ENCODE measurements at regions not wholly inside any gene's neighbourhood (a gene's known extent, or its start where the extent isn't known, plus 50 kb on each side); places are given as distances from the start of the nearest gene placed in this dataset.
"Not testable (repeated sequence)": the region's sequence is repeated elsewhere in the genome, so short reads cannot be mapped to it uniquely, and the experiment has no call there.

DNA sequence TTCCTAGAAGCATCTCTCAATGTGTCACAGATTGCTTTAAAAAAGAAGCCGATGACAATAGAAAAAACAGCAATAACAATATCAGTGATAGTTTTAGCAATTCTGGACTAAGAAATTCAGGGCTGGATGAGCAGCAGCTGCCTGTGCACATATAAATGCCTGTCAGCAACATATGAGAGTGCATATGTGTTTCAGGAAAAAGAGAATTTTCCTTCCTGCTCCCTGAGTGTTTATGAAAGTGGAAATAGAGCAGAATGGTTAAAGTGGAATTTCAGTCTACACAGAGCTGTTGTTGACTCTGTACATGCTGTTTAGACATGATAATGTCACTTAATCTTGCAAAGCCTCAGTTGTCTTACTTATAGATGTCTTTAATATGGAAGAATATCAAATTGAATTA is 164.4 kb upstream of the PCDH7 start:
- Histone ChIP-seq H3K9me3 (no peaks in the 10 kb centered on the region), H3K4me1 (no peaks in the 10 kb centered on the region), H3K27ac (no peak overlapping the region), H3K36me3 (no peaks in the 10 kb centered on the region), H3K4me3 (no peak overlapping the region), H3K27me3 (no peaks in the 10 kb centered on the region)
- TF ChIP-seq POLR2A (IDR thresholded peaks at IDR 0.05): no peak
- TF ChIP-seq, protein P1, sequence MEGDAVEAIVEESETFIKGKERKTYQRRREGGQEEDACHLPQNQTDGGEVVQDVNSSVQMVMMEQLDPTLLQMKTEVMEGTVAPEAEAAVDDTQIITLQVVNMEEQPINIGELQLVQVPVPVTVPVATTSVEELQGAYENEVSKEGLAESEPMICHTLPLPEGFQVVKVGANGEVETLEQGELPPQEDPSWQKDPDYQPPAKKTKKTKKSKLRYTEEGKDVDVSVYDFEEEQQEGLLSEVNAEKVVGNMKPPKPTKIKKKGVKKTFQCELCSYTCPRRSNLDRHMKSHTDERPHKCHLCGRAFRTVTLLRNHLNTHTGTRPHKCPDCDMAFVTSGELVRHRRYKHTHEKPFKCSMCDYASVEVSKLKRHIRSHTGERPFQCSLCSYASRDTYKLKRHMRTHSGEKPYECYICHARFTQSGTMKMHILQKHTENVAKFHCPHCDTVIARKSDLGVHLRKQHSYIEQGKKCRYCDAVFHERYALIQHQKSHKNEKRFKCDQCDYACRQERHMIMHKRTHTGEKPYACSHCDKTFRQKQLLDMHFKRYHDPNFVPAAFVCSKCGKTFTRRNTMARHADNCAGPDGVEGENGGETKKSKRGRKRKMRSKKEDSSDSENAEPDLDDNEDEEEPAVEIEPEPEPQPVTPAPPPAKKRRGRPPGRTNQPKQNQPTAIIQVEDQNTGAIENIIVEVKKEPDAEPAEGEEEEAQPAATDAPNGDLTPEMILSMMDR (IDR thresholded peaks at IDR 0.05): no peak
- no peak for DNase-seq

GRCh38 chr4:30559481-30559880 is 160.7 kb upstream of the PCDH7 start:
- H3K27ac ChIP-seq: no peak overlapping the region
- no peaks in the 10 kb centered on the region for H3K36me3 ChIP-seq
- no peaks in the 10 kb centered on the region for H3K9me3 ChIP-seq
- DNase-seq: no peak
- TF ChIP-seq, protein P1 (IDR thresholded peaks at IDR 0.05): no peak
- TF ChIP-seq POLR2A (IDR thresholded peaks at IDR 0.05): no peak
- H3K4me1 ChIP-seq: no peaks in the 10 kb centered on the region
- no peaks in the 10 kb centered on the region for H3K27me3 ChIP-seq
- H3K4me3 ChIP-seq: no peak overlapping the region

GRCh38 chr4:30586850-30587249 is 133.3 kb upstream of the PCDH7 start:
- no peak overlapping the region for H3K27ac ChIP-seq
- H3K9me3 ChIP-seq: no peaks in the 10 kb centered on the region
- H3K4me3 ChIP-seq: no peak overlapping the region
- TF ChIP-seq POLR2A (IDR thresholded peaks at IDR 0.05): no peak
- TF ChIP-seq, protein P1 (IDR thresholded peaks at IDR 0.05): no peak
- DNase-seq: no peak
- no peaks in the 10 kb centered on the region for H3K4me1 ChIP-seq
- H3K36me3 ChIP-seq: no peaks in the 10 kb centered on the region
- no peaks in the 10 kb centered on the region for H3K27me3 ChIP-seq

- not testable (repeated sequence) for H3K27ac ChIP-seq, H3K27me3 ChIP-seq, H3K36me3 ChIP-seq, DNase-seq, H3K9me3 ChIP-seq, H3K4me3 ChIP-seq, H3K4me1 ChIP-seq
These were observed 130.5 kb upstream of the PCDH7 start for GRCh38 chr4:30589669-30590068.

DNA sequence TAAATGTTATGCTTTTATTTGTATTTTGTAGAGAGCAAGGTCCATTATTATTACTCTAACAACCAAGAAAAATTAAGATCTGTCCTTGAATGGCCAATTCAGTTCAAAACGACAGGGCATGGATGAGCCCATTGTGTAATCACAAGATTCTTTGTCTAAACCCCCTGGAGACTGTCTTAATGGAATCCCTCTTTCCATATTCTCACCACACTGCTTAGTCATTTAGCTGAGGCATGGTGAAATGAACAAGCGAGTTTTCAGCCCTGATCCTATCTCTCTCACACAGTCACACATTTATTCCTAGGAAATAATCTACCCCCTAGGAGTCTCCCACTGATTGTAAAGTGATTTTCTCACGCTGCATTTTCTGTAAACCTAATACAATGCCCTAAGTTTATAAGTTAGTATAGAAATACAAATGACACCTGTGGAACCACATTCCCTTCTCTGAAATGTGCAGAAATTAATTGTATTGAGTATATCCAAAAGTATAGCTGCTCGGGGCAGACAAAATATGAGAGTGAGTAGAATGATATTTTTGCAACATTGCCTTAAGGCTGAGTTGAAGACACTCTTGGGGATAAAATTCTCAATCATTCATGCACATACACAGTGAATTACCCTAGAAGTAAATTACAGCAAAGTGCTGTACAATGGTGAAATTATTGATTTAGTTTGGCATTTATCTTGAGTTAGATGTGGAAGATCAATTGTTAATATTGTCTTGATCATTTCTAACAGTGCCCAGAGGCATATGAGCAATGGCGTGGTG is 119.7 kb upstream of the PCDH7 start:
- no peak overlapping the region for H3K27ac ChIP-seq
- no peaks in the 10 kb centered on the region for H3K9me3 ChIP-seq
- H3K4me1 ChIP-seq: no peaks in the 10 kb centered on the region
- DNase-seq: no peak
- H3K4me3 ChIP-seq: no peak overlapping the region
- no peaks in the 10 kb centered on the region for H3K36me3 ChIP-seq
- no peaks in the 10 kb centered on the region for H3K27me3 ChIP-seq
- no peak for TF ChIP-seq POLR2A (IDR thresholded peaks at IDR 0.05)
- TF ChIP-seq, protein P1 (IDR thresholded peaks at IDR 0.05): no peak

DNA sequence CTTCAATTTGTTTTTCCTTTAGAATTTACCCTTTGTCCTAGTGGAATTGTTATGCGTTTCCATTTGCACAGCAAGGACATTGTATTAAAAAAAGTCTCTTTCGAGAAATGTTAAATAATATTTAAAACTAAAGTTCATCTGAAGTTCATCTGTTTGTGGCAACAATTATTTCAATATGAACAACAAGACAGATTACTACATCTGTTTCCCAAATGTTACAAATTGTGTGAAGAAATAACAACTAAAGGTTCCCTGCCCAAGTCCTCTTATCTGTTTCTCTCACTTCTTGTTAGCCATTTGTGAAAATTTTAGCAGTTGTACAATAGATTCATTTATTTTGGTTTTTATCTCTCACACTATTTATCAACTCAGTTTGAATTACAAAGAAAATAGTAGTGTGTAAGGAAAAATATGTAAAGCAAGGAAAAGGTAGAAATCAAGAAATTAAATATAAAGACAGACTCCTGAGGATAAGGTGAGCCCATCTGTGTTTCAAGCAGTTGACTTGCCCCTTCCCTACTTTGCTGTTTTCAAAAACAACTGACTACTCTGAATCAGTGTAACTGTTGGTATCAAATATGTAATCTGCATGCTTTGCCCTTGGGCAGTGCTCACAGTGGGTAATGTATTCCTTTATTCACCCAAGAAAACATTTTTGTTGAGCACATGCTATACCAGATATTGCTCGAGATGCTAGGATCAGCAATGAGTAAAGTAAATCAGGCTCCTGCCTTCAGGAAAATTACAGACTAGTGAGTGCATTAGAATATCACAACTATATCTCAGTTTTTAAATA is 118.9 kb upstream of the PCDH7 start:
- TF ChIP-seq, protein P1 (IDR thresholded peaks at IDR 0.05): no peak
- no peak for TF ChIP-seq POLR2A (IDR thresholded peaks at IDR 0.05)
- Histone ChIP-seq H3K9me3 (no peaks in the 10 kb centered on the region), H3K27ac (no peak overlapping the region), H3K4me3 (no peak overlapping the region), H3K4me1 (no peaks in the 10 kb centered on the region), H3K36me3 (no peaks in the 10 kb centered on the region), H3K27me3 (no peaks in the 10 kb centered on the region)
- DNase-seq: no peak
